ENCODE measurements at regions not wholly inside any gene's neighbourhood (a gene's known extent, or its start where the extent isn't known, plus 50 kb on each side); places are given as distances from the start of the nearest gene placed in this dataset.

DNA sequence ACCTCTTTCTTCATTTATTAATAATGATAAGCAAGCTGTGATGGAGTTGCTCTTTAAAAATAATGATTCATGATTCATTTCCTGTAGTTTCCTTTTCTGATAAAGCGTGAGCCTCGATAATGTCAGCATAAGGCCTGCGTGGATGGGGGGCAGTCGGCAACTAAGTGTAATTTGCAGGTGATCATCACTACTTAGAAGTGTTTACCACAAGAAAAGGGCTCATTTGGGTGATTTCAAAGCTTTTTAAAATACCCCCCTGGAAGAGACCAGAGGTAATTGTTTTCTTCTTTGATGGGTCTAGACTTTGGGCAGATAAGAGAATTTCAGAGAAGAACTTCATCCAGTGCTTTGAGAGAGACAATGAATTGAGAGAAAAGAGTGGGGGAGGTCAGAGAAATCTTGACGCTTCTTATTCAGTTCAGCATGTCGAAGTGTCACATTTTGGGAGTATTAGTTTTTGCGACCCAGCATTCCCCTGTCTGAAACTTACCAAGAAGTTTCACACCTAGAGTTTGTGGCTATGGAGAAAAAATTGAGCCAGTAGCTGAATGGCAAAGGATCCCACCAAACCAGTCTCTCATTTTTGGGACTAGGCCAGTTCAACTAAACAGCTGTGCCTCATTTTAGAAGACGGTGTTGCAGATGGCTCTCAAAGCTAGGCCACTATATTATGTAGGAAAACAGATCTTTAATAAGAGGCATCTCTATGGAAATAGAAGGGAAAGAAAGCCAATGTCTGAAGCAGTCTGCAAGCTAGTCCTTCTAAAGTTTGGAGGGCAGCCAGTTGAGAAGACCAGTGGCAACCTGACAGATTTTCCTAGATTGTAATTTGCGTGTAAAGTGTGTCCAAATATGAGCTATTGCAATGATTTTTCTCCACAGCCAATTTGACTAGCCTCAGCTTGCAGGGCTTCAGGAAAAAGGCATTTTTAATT lies 171.0 kb upstream of the PPP1R2C start:
- Mint-ChIP-seq H3K36me3 (ENCODE audit: low read depth) (peaks cover 1% of the 10 kb centered on the region), H3K4me1 (peaks cover 57% of the 10 kb centered on the region), H3K4me3 (no peak overlapping the region), H3K9me3 (ENCODE audit: low read depth) (no peaks in the 10 kb centered on the region), H3K27me3 (no peaks in the 10 kb centered on the region), H3K27ac (peak overlapping the region; percentile 69)
- ChIA-PET CTCF (interaction anchor here (1.4 kb wide), 1 partner anchor 11 kb away, joined by 4 read pairs; no protein-coding TSS in a partner anchor), POLR2A (no interaction called here)
- intact Hi-C loops (cut with DNase I, micrococcal nuclease): loop anchor here in 1 of 2 experiments (5.0 kb wide), 1 partner anchor 1032 kb away; no protein-coding TSS in a partner anchor
- ATAC-seq: no peak
- DNase-seq: no peak

DNA sequence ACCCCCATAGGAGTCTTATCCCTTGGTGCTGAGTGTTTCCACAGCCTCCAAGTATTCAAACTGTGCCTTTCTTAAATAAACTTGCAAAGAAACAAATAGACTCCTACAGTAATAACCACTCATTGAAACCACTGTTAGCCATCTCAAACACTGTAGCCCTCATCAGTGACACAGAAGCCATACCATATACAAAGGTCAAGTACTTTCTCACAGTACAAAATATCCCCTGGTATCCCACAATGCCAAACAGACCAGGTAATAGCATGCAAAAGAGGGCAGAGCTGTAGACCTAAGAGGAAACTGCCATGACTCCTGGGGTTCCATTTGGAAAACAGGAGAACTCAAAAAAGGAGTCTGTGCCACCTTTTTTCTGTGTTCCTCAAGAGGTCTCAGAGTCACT lies 173.8 kb upstream of the PPP1R2C start:
- ATAC-seq (no peak), DNase-seq (no peak)
- no peak overlapping the region for H3K27ac Mint-ChIP-seq
- peaks cover 41% of the 10 kb centered on the region for H3K4me1 Mint-ChIP-seq
- no peak overlapping the region for H3K4me3 Mint-ChIP-seq
- CTCF ChIA-PET: no interaction called here
- peaks cover 1% of the 10 kb centered on the region for H3K36me3 Mint-ChIP-seq (ENCODE audit: low read depth)
- H3K9me3 Mint-ChIP-seq (ENCODE audit: low read depth): no peaks in the 10 kb centered on the region
- intact Hi-C loops (cut with DNase I, micrococcal nuclease): no loop called here
- H3K27me3 Mint-ChIP-seq: no peaks in the 10 kb centered on the region
- POLR2A ChIA-PET: no interaction called here

DNA sequence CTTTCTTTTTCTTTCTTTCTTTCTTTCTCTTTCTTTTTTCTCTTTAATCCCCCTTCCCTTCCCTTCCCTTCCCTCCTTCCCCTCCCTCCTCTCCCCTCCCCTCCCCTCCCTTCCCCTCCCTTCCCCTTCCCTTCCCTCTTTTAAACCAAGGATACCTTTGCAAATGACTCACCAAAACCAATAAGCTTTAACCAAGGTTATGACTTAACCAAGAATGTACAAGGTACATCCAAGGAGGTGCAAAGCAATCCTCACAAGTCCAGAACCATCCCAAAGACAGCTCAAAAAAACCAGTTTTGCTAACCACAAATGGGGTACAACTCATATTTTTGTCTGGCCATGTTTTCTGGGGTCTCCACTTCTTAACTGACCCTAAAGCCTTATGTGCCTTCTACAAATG lies 174.7 kb upstream of the PPP1R2C start:
- peaks cover 1% of the 10 kb centered on the region for H3K36me3 Mint-ChIP-seq (ENCODE audit: low read depth)
- H3K4me3 Mint-ChIP-seq: no peak overlapping the region
- CTCF ChIA-PET: no interaction called here
- no peak for ATAC-seq
- peaks cover 34% of the 10 kb centered on the region for H3K4me1 Mint-ChIP-seq
- H3K9me3 Mint-ChIP-seq (ENCODE audit: low read depth): no peaks in the 10 kb centered on the region
- no peaks in the 10 kb centered on the region for H3K27me3 Mint-ChIP-seq
- no peak overlapping the region for H3K27ac Mint-ChIP-seq
- POLR2A ChIA-PET: no interaction called here
- DNase-seq: no peak
- intact Hi-C loops (cut with DNase I, micrococcal nuclease): no loop called here

DNA sequence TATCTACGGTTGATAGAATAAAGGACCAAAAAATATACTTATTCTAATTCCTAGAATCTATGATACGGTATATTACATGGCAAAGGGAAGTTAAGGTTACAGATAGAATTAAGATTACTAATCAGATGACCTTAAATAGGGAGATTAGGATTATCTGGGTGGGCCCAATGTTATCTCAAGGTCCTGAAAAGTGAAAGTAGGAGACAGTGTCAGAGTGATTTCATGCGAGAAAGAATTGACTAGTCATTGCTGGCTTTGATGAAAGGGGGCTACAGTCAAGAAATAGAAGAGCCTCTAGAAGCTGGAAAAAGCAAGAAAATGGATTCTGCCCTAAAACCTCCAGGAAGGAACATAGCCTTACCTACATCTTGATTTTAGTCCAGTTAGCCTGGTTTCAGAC lies 176.9 kb upstream of the PPP1R2C start:
- POLR2A ChIA-PET: no interaction called here
- Mint-ChIP-seq H3K4me1 (peaks cover 20% of the 10 kb centered on the region), H3K27me3 (no peaks in the 10 kb centered on the region), H3K36me3 (ENCODE audit: low read depth) (no peaks in the 10 kb centered on the region), H3K4me3 (no peak overlapping the region), H3K9me3 (ENCODE audit: low read depth) (no peaks in the 10 kb centered on the region), H3K27ac (no peak overlapping the region)
- ATAC-seq (no peak), DNase-seq (no peak)
- CTCF ChIA-PET: no interaction called here
- intact Hi-C loops (cut with DNase I, micrococcal nuclease): no loop called here

DNA sequence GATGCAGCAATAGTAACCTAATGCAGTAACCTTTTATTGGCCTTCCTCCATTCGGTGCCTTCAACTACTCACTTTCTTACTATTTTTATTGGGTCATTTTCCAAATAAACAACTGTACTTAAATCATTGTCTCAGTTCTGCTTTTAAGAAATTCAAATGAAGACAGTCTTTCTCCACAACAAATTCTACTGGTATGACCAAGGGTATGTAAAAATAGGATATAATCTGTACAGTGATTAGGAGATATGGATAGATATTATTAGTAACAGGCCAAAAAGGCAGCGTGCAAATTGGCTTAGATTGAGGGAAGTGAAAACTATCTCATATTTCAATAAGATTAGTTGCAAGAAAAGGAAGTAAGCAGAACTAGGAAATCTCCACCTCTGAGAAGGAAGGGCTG lies 177.4 kb upstream of the PPP1R2C start:
- no peak for DNase-seq
- Mint-ChIP-seq H3K27me3 (no peaks in the 10 kb centered on the region), H3K27ac (peak overlapping the region; percentile 42), H3K9me3 (ENCODE audit: low read depth) (no peaks in the 10 kb centered on the region), H3K4me1 (peaks cover 20% of the 10 kb centered on the region), H3K4me3 (no peak overlapping the region), H3K36me3 (ENCODE audit: low read depth) (no peaks in the 10 kb centered on the region)
- intact Hi-C loops (cut with DNase I, micrococcal nuclease): no loop called here
- ATAC-seq: no peak
- POLR2A ChIA-PET: no interaction called here
- CTCF ChIA-PET: interaction anchor here (0.9 kb wide), 1 partner anchor 135 kb away, joined by 3 read pairs; no protein-coding TSS in a partner anchor

DNA sequence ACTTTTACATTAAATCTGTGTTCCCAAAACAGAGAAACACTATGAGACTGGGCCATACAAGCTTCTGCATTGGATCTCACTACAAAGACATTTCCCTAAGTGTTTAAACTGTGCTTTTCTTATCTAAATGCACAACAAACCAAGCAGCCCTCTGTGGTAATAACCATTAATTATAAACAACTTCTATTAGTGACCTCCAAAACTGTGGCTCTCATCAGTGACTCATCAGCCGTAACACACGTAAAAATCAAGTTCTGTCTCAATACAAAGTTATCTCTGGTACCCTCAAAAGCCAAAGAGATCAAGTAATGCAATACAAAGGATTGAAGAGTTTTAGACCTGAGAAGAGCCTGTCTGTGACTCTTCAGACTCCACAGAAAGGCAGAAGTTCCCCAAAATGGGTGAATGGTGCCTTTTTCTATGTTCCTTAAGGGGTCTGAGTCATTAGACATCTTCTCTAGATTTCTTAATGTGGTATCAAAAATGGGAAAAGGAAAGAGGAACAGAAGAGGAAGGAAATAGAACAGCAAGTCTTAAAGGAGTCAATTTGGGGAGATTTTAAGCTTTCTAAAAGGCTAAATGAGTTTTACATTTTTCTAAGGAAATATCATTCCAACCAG lies 189.8 kb upstream of the PPP1R2C start:
- ATAC-seq: no peak
- Mint-ChIP-seq H3K27me3 (no peaks in the 10 kb centered on the region), H3K27ac (no peak overlapping the region), H3K4me3 (no peak overlapping the region), H3K36me3 (ENCODE audit: low read depth) (no peaks in the 10 kb centered on the region), H3K4me1 (no peaks in the 10 kb centered on the region), H3K9me3 (ENCODE audit: low read depth) (peaks cover 2% of the 10 kb centered on the region)
- intact Hi-C loops (cut with DNase I, micrococcal nuclease): no loop called here
- ChIA-PET POLR2A (no interaction called here), CTCF (no interaction called here)
- DNase-seq: no peak

DNA sequence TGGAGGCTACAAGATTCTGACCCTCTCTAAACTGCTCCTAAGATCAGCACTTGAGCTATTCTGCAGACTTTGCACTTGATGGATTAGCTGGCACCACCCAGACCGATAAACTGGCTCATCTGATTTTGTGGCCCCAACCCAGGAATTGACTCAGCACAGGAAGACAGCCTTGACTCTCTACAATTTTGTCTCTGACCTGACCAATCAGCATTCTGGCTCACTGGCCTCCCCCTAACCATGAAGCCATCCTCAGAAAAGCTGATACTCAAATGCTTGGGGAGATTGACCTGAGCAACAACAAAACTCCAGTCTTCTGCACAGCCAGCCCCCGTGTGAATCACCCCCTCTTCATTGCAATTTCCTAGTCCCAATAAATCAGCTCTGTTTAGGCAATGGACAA lies 195.4 kb upstream of the PPP1R2C start:
- Mint-ChIP-seq H3K27ac (no peak overlapping the region), H3K9me3 (ENCODE audit: low read depth) (no peaks in the 10 kb centered on the region), H3K27me3 (no peaks in the 10 kb centered on the region), H3K4me1 (peaks cover 6% of the 10 kb centered on the region), H3K4me3 (no peak overlapping the region), H3K36me3 (ENCODE audit: low read depth) (no peaks in the 10 kb centered on the region)
- POLR2A ChIA-PET: no interaction called here
- DNase-seq (no peak), ATAC-seq (no peak)
- intact Hi-C loops (cut with DNase I, micrococcal nuclease): no loop called here
- CTCF ChIA-PET: no interaction called here

DNA sequence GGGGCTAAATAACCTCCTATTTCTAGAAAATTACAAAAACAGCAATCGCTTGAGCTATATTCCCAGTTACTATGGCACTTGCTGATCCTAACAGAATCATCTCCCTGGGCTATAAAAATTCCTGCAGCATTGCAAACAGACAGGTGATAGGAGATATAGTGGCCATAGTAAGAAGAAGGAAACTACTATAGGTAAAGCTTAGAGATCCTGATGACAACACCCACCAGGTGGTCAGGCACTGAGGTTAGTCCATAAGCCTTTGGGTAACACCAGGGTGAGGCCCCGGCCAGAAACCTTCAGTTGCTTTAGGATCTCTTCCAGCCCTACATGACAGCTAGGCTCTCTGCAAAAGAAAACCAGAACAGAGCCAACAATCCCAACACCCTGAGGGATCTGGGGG lies 197.9 kb upstream of the PPP1R2C start:
- Mint-ChIP-seq H3K4me3 (no peak overlapping the region), H3K9me3 (ENCODE audit: low read depth) (no peaks in the 10 kb centered on the region), H3K27me3 (no peaks in the 10 kb centered on the region), H3K27ac (no peak overlapping the region), H3K4me1 (peaks cover 6% of the 10 kb centered on the region), H3K36me3 (ENCODE audit: low read depth) (no peaks in the 10 kb centered on the region)
- DNase-seq (no peak), ATAC-seq (no peak)
- ChIA-PET POLR2A (no interaction called here), CTCF (no interaction called here)
- intact Hi-C loops (cut with DNase I, micrococcal nuclease): no loop called here

DNA sequence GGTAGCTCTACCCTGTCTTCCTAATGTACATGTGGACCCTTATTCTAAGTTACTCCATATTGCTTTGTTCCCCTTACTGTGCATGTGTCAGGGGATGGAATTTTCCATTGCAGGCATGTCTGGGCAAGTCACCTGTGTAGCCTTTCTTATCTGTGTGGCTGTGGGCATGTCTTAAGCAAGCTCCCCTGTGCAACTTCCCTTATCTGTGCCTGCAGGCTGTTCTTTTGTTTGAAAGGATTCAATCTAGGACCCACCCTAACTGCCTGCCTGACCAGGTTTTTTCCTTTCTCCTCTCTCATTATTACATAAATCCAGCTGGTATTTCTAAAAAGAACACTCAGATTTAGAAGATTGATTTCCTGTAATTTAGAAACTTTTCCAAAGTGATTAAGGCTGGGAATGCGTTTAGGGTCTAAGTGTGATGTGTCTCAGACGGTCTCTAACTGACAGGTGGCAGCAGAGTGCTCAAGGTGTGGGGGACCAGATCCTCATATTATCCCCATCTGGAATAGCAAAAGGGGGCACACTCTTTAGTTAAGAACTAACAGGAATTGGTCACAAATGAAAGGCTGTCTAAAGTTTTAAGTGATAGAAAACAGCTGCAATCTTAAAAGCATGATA lies 198.9 kb upstream of the PPP1R2C start:
- Mint-ChIP-seq H3K4me1 (peaks cover 6% of the 10 kb centered on the region), H3K36me3 (ENCODE audit: low read depth) (no peaks in the 10 kb centered on the region), H3K27me3 (no peaks in the 10 kb centered on the region), H3K9me3 (ENCODE audit: low read depth) (no peaks in the 10 kb centered on the region), H3K27ac (no peak overlapping the region), H3K4me3 (no peak overlapping the region)
- POLR2A ChIA-PET: no interaction called here
- no peak for DNase-seq
- no peak for ATAC-seq
- CTCF ChIA-PET: no interaction called here
- intact Hi-C loops (cut with DNase I, micrococcal nuclease): no loop called here

DNA sequence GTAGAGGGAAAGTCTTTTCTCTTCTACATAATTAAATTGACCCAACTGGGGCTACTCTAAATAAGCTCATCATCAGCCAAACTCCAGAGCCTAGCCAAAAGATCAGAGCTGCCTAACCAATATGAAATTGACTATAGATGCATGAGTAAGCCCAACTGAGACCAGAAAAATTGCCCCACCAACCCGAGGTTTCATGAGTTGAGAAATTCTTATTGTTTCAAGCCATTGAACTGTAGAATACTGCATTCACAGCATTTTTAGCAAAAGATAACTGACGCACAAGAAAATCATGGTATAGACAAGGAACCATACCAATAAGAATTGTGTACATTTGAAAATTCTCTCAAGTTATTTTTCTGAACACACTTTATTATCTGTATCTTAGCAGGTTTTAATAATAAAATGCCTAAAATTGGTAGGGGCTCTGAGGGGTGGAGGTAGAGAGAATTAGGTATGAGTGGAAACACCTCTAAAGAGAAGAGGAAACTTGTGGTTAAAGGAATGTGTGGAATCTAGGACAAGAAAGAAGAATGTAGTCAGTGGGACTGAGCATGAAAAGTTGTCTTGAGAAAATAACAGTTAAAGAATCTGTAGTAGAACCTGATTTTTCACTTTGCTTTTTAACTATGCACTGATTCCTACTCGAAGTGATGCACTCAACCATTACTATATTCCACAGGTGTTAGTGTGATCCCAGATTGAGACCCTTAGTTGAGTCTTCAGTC lies 200.9 kb upstream of the PPP1R2C start:
- no peaks in the 10 kb centered on the region for H3K27me3 Mint-ChIP-seq
- CTCF ChIA-PET: no interaction called here
- H3K27ac Mint-ChIP-seq: no peak overlapping the region
- H3K4me3 Mint-ChIP-seq: no peak overlapping the region
- POLR2A ChIA-PET: no interaction called here
- no peak for DNase-seq
- no peaks in the 10 kb centered on the region for H3K9me3 Mint-ChIP-seq (ENCODE audit: low read depth)
- H3K4me1 Mint-ChIP-seq: peaks cover 6% of the 10 kb centered on the region
- no peaks in the 10 kb centered on the region for H3K36me3 Mint-ChIP-seq (ENCODE audit: low read depth)
- intact Hi-C loops (cut with DNase I, micrococcal nuclease): no loop called here
- ATAC-seq: no peak

DNA sequence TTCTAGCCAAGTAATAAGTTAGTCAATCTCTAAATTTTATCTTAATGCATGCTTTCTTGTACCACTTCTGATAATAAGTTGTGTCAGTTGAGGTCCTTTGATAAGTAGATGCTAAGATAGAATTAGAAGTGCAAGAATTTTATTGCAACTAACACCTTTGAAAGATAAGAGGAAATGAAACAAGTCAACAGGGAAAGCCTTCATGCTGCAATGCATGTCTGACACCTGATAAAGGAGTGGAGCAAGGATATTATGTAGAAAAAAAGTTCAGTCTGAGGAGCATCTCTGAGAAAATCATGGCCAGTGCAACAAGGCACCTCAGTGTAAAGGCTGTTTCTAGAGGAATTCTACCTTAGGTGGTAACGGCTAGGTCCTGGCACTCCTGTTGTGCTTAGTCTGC lies 210.7 kb upstream of the PPP1R2C start:
- POLR2A ChIA-PET: no interaction called here
- no peak overlapping the region for H3K27ac Mint-ChIP-seq
- no peaks in the 10 kb centered on the region for H3K27me3 Mint-ChIP-seq

More for the DNA sequence above, 210.7 kb upstream of the PPP1R2C start:
- CTCF ChIA-PET: no interaction called here
- no peak for ATAC-seq
- H3K4me1 Mint-ChIP-seq: no peaks in the 10 kb centered on the region
- no peaks in the 10 kb centered on the region for H3K9me3 Mint-ChIP-seq (ENCODE audit: low read depth)
- no peaks in the 10 kb centered on the region for H3K36me3 Mint-ChIP-seq (ENCODE audit: low read depth)
- no peak overlapping the region for H3K4me3 Mint-ChIP-seq
- intact Hi-C loops (cut with DNase I, micrococcal nuclease): no loop called here
- no peak for DNase-seq
